Islet of Langerhans (tissue), 1 donor: ENCODE measurements at regions not wholly inside any gene's neighbourhood (a gene's known extent, or its start where the extent isn't known, plus 50 kb on each side); places are given as distances from the start of the nearest gene placed in this dataset.
A peak's percentile ranks its signal among the peaks of the same experiment; 100 is the strongest.
"Not testable (repeated sequence)": the region's sequence is repeated elsewhere in the genome, so short reads cannot be mapped to it uniquely, and the experiment has no call there.

Experiments
- FAIRE-seq: peaks from one replicate; lab custom pipeline; 2011; peaks lifted over from hg19 to GRCh38; lab: Jason Lieb, UNC

DNA sequence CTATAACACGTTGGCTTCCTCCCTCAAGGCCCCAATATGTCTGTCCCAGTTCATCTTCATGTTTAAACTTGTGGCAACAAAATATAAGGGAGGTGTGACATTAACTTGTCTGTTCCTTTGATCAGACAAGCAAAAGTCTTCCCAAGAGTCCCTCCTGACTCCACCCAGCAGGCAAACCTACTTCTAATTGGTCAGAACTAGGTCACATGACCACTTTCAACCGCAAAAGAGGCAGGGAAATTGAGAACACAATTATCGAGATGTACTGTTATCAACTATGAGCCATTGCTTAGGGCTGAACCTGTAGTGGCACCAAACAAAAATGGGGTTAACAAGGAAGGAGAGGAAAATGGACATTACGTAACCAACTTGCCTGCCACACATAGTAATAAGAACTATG, 246.8 kb upstream of the TET2 start:
- no peak for FAIRE-seq

DNA sequence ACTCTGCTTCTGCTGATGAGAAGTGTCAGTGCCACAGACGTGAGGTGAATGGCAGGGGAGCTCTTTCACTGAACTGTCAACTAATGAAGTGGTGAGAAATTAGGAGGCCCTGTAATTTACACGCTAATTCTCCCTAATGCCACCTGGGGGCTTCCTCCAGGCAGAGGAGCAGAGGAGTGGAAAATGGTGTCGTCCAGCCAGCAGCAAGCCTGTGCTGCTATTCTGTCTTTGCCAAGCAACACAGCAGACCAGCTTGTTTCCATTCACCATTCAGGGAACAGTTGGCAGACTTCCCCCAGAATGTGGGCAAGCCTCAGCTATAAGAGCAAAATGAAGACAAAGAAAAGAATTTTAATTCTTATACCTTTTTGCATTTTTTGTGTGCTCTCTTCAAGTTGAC, 245.2 kb upstream of the TET2 start:
- FAIRE-seq, result no peak

DNA sequence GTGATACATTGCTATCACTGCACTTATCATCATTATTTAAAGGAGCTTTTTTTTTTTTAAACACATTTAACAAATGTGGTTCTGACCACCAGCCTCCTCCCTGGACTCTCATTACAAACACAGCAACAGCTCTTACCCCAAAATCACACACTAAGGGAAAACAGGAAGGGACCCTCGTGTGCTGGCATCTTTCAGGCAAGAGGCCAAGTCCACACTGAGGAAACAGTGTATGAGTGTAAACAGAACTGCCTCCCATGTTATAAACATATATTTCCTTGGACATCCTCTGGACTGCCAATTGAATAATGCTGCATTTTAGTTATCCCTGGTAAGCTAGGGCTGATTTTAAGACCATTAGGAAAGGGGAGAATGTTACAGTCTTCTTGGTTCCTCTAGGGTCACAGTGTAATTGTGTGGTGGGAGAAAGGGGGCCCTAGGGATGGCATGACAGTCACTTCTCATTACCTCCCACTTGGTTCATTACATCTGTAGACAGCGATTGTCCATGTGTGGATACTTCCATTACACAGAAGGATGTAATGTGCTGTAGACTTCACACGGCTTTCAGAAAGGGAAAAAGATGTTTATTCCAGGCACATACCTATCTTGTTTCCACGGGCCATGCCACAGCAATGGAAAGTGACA, 244.6 kb upstream of the TET2 start:
- FAIRE-seq, result no peak

DNA sequence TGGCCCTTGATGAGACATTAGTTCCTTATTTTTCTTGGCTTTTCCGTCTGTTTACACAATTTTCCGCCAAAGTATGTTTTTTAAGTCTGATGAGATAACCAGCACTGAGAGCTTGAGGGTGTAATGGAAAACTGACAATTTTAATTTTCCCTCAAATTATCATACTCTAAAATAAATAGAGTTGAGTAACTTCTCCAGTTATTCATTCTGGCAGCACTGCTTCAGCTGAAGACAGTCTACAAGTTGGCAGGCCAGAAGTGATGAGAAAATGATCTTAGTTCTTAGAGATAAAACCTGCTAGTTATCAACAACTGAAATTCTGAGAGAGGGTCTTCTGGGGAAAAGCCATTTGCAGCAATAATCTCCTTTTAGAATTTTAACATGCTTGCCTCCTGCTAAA, 241.6 kb upstream of the TET2 start:
- FAIRE-seq, result no peak

DNA sequence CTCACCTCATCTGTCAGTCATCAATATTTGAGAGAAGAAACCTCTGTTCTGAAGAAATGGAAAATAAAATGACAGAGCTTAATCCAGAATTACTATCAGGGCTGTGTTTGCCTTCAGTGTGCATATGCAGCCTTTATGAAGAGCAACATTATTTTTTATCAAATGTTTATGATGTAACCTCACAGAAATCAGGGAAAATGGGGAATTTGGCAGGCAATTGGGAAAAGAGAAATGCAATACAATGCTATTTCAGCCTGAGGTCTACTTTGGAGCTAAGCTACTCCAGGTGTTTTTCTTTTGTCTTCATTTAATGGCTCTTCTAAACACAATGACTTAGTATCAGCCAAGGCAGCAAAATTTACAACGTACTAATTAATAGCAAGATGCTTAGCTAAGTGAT, 241.1 kb upstream of the TET2 start:
- no peak for FAIRE-seq

DNA sequence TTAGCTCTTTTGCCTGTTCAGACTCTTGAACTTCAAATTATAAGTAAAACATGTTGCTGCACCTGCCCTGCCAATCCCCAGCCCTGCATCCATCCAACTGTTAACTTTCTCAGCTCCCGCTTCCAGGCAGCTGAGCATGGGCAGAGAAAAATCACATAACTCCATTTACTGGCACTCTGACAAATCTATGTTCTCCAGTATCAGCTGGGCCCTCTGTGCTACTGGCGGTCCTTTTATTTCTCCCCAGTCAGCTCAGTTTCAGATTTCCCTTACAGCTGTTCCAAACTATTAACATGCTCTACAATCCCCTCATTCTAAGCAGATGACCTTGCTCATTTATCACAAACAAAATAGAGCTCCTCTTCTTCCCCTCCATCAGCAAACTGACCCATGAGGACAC, 240.4 kb upstream of the TET2 start:
- peak; percentile 90 for FAIRE-seq

DNA sequence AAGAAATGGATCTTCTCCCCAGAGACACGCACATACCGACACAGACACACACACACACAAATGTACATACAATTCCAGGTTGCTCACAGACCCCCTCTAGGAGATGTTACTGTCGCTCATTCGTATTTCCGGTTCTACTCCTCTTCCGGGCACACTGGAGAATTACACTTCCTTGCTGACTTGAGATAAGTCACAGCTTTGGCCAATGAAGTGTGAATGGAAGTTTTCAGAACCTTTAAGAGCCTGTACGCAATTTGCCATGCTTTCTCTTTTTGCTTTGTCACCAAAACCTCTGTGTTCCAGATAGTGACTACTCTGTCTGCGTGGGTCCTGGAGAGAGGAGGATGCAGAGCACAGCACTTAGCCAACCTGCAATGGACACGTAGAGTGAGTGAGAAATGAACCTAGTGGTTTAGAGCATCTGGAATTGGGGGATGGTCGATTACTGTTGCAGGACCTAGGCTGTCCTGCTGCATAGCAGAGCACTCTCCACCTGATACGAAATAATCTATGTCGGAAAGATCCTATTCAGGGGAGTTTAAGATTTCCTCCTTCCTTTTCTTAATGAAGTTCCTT, 239.5 kb upstream of the TET2 start:
- no peak for FAIRE-seq

DNA sequence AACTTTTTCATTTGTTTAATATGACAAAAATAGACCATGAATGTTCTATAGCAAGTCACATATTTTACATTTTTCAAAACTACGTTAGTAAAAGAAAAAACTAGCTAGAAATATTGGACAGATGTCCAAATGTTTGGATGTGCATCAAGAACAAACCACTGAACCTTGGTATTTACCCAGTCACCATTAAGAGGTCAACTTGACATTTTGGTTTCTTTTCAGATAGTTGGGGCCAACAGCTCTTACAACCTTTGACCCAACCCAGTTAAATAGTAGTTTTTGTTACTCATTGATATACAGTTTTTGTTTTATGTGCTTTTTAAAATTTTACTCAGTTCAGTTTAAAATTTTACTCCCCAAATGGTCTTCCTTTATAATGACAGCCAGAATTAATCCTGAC, 238.7 kb upstream of the TET2 start:
- peak; percentile 38 for FAIRE-seq

DNA sequence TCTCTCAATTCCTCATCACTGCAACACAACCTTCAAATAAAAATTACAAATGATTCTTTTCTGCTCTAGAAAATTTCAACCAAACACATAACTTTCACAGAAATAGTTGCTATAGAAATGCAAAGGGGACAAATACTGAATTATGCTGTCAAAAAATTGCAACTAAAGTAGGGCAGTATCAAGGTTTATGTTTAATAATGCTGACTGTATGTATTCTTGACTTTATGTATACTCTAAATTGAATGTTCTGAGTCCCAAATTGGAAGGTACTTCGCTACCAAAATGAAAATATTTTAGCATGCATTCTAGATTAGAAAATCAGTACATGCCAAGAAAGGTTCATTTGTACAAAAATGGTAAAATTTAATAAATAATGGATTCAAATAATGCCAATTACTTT, 237.3 kb upstream of the TET2 start:
- no peak for FAIRE-seq

DNA sequence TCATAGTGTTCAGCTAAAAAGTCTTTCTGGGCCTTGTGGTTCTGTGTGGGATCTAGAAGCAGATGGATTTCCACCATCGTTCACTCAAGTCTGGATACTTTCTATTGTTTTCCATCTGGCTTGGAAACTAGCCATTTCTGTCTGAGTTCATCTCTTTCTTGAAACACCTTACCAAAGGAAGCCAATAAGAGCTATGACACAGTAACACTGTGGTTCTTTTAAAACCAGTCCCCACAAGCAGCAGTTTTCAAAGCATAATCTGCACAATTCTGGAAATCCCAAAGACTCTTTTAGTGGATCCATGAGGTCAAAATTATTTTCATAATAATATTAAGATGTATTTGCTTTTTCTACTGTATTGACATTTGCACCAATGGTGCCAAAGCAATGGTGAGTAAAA, 234.2 kb upstream of the TET2 start:
- FAIRE-seq, result no peak

DNA sequence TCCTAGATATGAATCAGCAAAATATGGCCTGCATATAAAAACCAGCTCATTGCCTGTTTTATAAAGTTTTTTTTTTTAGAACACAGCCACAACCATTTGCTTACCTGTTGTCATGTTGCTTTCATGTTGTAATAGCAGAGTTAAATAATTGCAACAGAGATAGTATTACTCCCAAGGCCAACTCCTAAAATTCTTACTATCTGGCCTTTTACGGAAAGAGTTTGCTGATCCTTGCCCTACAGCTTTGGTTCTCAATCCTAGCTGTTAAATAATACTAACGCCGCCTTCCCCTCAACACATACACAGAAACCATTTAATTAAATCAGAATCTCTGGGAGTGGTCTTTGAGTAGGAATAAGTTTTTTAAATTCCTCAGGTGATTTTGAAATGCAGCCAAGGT, 231.3 kb upstream of the TET2 start:
- FAIRE-seq, result no peak

DNA sequence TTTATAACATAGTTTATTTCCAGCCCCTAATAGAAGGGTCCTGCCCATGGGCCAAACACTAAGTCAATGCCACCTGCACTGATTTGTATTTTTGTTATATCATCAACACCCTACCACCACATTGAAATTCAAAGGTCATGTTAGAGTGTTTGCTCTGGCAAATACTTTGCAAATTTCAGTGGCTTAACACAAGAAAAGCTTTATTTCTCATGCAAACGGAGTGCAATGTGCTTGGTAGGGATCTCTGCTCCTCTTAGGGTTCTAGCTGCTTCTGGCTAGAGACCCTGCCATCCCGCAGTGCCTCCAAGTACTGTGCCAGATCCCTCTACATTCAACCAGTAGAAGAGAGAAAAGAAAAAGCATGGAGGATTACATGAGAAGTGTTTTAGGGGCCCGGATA, 230.8 kb upstream of the TET2 start:
- FAIRE-seq, result no peak

DNA sequence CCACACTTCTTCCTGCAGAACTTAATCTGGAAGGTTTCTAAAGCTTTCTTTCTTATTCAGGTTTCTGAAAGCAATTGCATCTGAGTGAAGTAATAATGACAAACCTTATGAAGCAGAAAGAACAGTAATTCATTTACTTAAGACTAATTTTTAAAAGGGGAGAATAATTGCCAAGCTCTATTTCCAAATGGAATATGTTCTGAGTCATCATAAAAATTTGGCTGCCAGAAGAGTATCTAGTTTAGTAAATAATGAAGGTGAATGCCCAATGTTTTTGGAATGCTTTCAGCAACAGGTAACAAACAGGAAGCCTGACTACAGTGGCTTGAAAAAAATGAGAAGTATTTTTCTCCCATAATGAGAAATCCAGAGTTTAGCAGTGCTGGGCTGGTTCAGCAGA, 227.3 kb upstream of the TET2 start:
- FAIRE-seq, result no peak

DNA sequence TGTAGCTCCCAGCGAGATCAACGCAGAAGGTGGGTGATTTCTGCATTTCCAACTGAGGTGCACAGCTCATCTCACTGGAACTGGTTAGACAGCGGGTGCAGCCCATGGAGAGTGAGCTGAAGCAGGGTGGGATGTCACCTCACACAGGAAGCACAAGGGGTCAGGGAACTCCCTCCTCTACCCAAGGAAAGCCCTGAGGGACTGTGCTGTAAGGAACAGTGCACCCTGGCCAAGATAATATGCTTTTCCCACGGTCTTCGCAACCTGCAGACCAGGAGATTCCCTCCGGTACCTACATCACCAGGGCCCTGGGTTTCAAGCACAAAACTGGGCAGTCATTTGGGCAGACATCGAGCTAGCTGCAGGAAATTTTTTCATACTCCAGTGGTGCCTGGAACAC, 216.4 kb upstream of the TET2 start:
- no peak for FAIRE-seq

DNA sequence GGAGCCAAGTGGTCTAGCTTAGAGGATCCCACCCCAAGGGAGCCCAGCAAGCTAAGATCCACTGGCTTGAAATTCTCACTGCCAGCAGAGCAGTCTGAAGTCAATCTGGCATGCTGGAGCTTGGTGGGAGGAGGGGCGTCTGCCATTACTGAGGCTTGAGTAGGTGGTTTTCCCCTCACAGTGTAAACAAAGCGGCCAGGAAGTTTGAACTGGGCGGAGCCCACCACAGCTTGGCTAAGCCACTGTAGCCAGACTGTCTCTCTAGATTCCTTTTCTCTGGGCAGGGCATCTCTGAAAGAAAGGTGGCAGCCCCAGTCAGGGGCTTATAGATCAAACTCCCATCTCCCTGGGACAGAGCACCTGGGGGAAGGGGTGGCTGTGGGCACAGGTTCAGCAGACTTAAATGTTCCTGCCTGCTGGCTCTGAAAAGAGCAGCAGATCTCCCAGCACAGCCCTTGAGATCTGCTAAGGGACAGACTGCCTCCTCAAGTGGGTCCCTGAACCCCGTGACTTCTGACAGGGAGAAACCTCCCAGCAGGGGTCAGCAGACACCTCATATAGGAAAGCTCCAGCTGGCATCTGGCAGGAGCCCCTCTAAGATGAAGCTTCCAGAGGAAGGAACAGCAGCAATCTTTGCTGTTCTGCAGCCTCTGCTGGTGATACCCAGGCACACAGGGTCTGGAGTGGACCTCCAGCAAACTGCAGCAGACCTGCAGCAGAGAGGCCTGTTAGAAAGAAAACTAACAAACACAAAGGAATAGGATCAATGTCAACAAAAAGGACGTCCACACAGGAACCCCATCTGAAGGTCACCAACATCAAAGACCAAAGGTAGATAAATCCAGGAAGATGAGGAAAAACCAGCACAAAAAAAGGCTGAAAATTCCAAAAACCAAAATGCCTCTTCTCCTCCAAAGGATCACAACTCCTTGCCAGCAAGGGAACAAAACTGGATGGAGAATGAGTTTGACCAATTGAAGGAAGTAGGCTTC, 215.6 kb upstream of the TET2 start:
- not testable (repeated sequence) for FAIRE-seq

DNA sequence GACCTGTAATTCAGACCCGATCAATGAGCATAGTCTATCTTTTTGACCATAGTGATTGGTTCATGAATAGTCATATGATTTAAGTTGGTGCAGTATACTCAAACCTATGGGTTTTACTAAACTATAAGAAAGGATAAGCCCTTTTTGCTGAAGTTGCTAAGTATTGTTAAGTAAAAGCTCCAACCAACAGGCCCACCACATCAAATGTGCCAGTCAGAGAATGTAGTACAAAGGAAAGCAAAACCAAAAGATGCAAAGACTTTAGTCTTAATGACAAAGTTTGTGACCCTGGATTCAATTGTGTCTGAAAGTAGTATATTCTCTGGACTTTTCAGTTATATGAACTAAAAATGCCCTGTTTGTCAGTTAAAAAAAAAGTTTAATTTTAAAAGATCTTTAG, 208.1 kb upstream of the TET2 start:
- no peak for FAIRE-seq

DNA sequence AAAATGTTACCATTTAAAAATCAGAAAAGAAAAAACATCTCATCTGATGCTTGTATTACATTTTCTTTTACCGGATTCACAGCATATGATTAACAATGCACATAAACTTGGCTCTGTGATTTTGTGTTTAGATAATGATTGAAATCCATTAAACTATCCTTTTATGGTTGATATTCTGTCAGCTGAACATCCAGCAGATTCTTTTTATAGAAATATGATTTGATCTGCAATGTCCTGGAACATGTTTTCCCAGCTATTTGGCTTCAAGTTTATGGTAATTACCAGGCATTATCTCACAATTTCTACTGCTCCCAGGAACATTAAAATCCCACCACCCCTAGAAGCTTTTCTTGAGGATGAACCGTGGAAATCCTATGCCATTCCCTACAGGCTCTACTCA, 205.7 kb upstream of the TET2 start:
- peak; percentile 43 for FAIRE-seq

DNA sequence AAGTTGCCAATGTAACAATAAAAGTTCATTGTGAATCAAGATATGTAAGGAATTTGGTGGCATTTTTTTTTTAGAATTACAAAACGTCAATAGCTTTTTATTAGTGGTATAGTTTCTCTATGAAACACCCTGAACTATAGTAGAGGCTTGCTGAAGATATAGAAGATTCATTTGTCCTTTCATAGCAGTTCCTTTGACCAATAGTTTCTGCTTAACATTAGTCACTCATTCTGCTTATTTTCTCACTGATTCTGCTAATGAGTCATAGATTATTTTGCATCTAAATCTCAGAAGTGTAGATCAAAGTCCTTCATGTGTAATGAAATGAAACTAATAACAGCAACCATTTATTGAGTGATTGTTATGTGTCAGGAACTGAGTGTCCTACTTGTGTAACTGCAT, 205.0 kb upstream of the TET2 start:
- FAIRE-seq, result no peak

DNA sequence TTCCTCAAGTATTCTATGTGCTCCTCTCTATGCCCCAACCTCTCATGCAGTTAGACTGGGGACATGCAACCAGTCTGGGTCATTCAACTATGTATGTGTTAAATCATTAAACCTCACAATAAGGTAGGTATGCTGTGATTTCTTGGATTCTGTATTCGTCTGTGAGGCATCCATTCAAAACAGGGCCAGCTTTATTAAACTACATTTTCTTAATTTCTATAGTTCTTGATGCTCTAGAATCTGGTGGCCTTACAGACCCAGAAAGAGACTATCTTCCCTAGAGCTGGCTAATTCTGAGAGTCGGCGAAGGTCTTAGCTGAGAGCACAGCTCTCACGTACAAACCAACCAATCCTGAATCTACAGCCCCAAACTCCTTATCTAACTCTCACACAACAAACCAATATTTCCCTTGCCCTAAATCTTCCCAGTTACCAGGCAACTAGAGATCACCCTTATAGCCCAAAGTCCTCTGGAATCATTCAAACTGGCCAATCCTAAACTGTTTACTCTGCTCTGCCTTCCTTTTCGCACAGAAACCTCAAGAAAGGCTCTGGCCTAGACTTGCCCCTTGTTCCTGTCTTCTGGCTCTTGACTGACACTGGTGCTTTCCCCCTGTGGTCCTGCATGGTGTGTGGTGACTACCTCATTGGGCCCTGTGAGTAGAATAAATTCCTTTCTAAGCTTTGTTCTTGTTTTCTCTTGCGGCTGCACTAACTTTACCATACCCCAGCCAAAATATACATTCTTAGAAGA, 203.5 kb upstream of the TET2 start:
- FAIRE-seq, result no peak

DNA sequence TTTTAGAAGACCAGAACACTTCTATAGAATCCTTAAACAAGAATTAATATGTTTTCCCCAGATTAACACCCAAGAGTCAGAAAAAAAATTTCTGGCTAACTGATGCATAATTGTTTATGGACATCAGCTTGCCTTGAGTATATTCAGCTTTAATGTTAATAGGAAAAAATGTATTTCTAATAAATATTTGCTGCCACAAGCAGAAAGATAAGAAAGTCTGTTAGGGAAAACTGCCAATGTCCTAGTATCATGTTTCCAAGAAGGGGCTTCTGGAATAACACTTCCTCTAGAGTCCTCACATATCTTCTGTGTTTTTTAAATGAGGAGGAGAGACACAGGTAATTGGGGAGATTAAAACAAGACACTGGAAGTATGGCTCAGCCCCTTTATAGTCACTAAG, 202.1 kb upstream of the TET2 start:
- FAIRE-seq, result no peak

DNA sequence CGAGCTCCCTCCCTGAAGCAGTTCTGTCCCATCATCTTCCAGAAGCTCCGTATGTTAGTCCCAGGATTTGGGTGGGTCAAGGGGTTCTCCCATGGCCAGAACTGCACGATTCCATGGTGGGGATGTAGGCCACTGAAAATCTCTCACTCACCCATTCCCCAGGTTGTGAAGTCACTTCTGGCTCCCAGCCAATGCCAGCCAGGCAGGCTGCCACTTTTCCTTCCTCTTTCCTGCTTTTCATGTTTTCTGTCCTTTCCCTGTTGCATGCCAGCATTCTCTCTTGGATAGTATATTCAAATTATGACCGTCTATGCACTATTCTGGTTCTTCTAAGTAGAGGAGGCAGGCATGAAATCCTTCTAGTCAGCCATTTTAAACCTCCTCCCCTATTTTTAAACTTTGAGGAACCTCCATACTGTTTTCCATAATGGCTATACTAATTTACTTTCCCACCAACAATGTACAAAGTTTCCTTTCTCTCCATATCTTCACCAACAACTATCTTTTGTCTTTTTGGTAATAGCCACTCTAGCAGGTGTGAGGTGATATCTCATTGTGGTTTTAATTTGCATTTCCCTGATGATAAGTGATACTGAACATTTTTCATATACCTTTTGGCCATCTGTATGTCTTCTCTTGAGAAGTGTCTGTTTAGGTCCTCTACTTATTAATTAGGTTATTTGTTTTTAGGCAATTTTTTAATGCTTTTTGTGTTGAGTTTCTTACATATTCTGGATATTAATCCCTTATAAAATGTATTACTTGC, 182.1 kb upstream of the TET2 start:
- no peak for FAIRE-seq
